ENCODE measurements at regions not wholly inside any gene's neighbourhood (a gene's known extent, or its start where the extent isn't known, plus 50 kb on each side); places are given as distances from the start of the nearest gene placed in this dataset.

GRCh38 chr2:41854227-41854626 lies 193.6 kb upstream of the PKDCC start:
- no peak for TF ChIP-seq CTCF (conservative IDR thresholded peaks at IDR 0.05; ENCODE audit: low read depth, low read length)
- no peak for DNase-seq (ENCODE audit: low read depth)
- H3K4me3 ChIP-seq (ENCODE audit: low read depth, low read length), result no peak overlapping the region

DNA sequence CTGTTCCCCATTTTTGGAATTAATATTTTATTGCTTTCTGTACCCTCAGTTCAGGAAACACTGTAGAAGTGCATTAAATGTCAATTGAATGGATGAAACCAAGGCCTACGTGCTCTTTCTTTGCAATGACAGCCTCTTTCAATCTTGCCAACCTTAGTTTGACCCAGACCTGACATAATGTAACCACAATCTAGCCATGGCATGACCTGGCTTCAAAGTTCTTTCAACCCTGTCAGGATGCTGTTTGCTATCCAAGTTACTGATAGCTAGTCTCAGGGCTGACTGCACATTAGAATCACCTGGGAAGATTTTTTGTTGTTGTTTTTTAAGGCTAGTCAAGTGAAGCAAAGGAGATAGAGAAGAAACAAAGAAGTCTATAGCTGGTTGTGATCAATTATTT lies 190.9 kb upstream of the PKDCC start:
- no peak overlapping the region for H3K4me3 ChIP-seq (ENCODE audit: low read depth, low read length)
- no peak for TF ChIP-seq CTCF (conservative IDR thresholded peaks at IDR 0.05; ENCODE audit: low read depth, low read length)
- no peak for DNase-seq (ENCODE audit: low read depth)

- no peak for TF ChIP-seq CTCF (conservative IDR thresholded peaks at IDR 0.05; ENCODE audit: low read depth, low read length)
- H3K4me3 ChIP-seq (ENCODE audit: low read depth, low read length), result no peak overlapping the region
- DNase-seq (ENCODE audit: low read depth), result peak; percentile 60
These were observed 188.0 kb upstream of the PKDCC start for GRCh38 chr2:41859615-41860514.

DNA sequence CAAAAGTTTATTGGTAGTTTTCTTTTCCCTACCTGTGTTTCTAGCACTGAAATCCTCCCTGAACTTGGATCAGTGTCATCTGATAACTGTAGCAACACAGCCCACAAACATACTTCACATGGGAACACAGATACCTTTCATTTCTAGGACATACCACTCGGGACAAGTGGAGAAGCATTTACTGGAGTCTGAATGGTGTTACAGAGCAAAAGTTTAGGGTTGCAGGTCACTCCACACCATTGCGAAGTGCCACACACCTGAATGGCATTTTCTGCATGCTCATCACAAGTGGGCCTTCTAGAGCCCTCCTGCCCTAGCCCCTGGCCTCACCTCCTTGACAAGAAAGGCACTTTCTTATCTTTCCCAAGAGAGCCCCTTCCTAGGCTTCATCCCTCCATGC lies 184.8 kb upstream of the PKDCC start:
- DNase-seq (ENCODE audit: low read depth), result no peak
- no peak overlapping the region for H3K4me3 ChIP-seq (ENCODE audit: low read depth, low read length)
- no peak for TF ChIP-seq CTCF (conservative IDR thresholded peaks at IDR 0.05; ENCODE audit: low read depth, low read length)

DNA sequence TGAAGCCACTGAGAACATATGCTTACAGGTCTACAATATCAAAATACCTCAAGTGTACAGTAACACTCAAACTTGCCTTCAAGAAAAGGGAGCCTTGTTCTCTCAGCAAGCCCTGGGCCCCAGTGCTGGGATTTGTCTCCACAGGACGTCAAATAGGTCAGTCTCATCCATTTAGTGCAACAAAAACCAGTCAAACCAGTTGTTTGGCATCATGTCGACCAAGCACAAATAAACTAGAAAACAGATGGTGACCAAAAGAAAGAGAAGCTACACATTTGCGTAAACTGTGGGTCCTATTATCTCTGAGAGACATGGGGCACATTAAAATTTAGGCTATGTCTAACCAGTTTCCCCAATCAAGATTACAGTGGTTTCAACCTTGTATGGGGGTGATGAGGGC lies 182.6 kb upstream of the PKDCC start:
- H3K4me3 ChIP-seq (ENCODE audit: low read depth, low read length), result no peak overlapping the region
- TF ChIP-seq CTCF (conservative IDR thresholded peaks at IDR 0.05; ENCODE audit: low read depth, low read length), result no peak
- no peak for DNase-seq (ENCODE audit: low read depth)

- H3K4me3 ChIP-seq (ENCODE audit: low read depth, low read length), result no peak overlapping the region
- no peak for TF ChIP-seq CTCF (conservative IDR thresholded peaks at IDR 0.05; ENCODE audit: low read depth, low read length)
- peak; percentile 17 for DNase-seq (ENCODE audit: low read depth)
These were observed 180.3 kb upstream of the PKDCC start for GRCh38 chr2:41867553-41867952.
